Type B pancreatic cell (in vitro differentiated cells): ENCODE measurements at regions not wholly inside any gene's neighbourhood (a gene's known extent, or its start where the extent isn't known, plus 50 kb on each side); places are given as distances from the start of the nearest gene placed in this dataset.

Experiments
- DNase-seq: peaks from one replicate; pipeline ENCODE4 v3.0.0; 2021; ENCODE audit warnings: mixed read lengths; ENCODE audit not compliant: unreplicated experiment; ENCODE audit errors: extremely low spot score
- H3K27ac Mint-ChIP-seq: 2 replicates; pipeline ENCODE4 v1.8.0; 2021; ENCODE audit warnings: mild to moderate bottlenecking, mixed read lengths
- H3K27me3 Mint-ChIP-seq: 2 replicates; pipeline ENCODE4 v1.8.0; 2021; ENCODE audit warnings: mixed read lengths
- H3K36me3 Mint-ChIP-seq: 2 replicates; pipeline ENCODE4 v1.8.0; 2021; ENCODE audit warnings: mixed read lengths
- H3K4me1 Mint-ChIP-seq: one replicate; pipeline ENCODE4 v1.8.0; 2021; ENCODE audit warnings: mixed read lengths; ENCODE audit not compliant: unreplicated experiment
- H3K4me3 Mint-ChIP-seq: 2 replicates; pipeline ENCODE4 v1.8.0; 2021; ENCODE audit warnings: mild to moderate bottlenecking, mixed read lengths
- H3K9me3 Mint-ChIP-seq: 2 replicates; pipeline ENCODE4 v1.8.0; 2021; ENCODE audit warnings: mixed read lengths
- TF ChIP-seq, protein P1 (sequence below): fragments of 200-600 bp; sonication (generic); conservative IDR thresholded peaks from 2 replicates; pipeline ENCODE4 v1.5.0; 2021; ENCODE audit warnings: antibody characterized with exemption, mild to moderate bottlenecking

GRCh38 chr1:100628631-100629081 lies 90.7 kb downstream of the GPR88 start:
- TF ChIP-seq, protein P1, sequence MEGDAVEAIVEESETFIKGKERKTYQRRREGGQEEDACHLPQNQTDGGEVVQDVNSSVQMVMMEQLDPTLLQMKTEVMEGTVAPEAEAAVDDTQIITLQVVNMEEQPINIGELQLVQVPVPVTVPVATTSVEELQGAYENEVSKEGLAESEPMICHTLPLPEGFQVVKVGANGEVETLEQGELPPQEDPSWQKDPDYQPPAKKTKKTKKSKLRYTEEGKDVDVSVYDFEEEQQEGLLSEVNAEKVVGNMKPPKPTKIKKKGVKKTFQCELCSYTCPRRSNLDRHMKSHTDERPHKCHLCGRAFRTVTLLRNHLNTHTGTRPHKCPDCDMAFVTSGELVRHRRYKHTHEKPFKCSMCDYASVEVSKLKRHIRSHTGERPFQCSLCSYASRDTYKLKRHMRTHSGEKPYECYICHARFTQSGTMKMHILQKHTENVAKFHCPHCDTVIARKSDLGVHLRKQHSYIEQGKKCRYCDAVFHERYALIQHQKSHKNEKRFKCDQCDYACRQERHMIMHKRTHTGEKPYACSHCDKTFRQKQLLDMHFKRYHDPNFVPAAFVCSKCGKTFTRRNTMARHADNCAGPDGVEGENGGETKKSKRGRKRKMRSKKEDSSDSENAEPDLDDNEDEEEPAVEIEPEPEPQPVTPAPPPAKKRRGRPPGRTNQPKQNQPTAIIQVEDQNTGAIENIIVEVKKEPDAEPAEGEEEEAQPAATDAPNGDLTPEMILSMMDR, result no peak
- Mint-ChIP-seq H3K4me3 (no peak overlapping the region), H3K36me3 (no peaks in the 10 kb centered on the region), H3K27me3 (no peaks in the 10 kb centered on the region), H3K27ac (no peak overlapping the region), H3K9me3 (no peaks in the 10 kb centered on the region), H3K4me1 (peaks cover 17% of the 10 kb centered on the region)
- no peak for DNase-seq

- Mint-ChIP-seq H3K9me3 (no peaks in the 10 kb centered on the region), H3K4me3 (no peak overlapping the region), H3K36me3 (no peaks in the 10 kb centered on the region), H3K27ac (no peak overlapping the region), H3K4me1 (peaks cover 11% of the 10 kb centered on the region), H3K27me3 (no peaks in the 10 kb centered on the region)
- DNase-seq, result no peak
- TF ChIP-seq, protein P1, result no peak
Observed at GRCh38 chr1:100629391-100629790, 90.2 kb upstream of the VCAM1 start.

GRCh38 chr1:100631015-100631551 lies 88.5 kb upstream of the VCAM1 start:
- DNase-seq, result no peak
- H3K27ac Mint-ChIP-seq, result no peak overlapping the region
- H3K4me1 Mint-ChIP-seq, result peaks cover 5% of the 10 kb centered on the region
- H3K9me3 Mint-ChIP-seq, result peaks cover 4% of the 10 kb centered on the region
- no peaks in the 10 kb centered on the region for H3K27me3 Mint-ChIP-seq
- H3K36me3 Mint-ChIP-seq, result no peaks in the 10 kb centered on the region
- TF ChIP-seq, protein P1, result no peak
- no peak overlapping the region for H3K4me3 Mint-ChIP-seq

GRCh38 chr1:100642826-100643225 lies 76.7 kb upstream of the VCAM1 start:
- Mint-ChIP-seq H3K27ac (no peak overlapping the region), H3K4me1 (peaks cover 8% of the 10 kb centered on the region), H3K36me3 (no peaks in the 10 kb centered on the region), H3K9me3 (no peaks in the 10 kb centered on the region), H3K27me3 (no peaks in the 10 kb centered on the region), H3K4me3 (no peak overlapping the region)
- TF ChIP-seq, protein P1, result no peak
- DNase-seq, result no peak

GRCh38 chr1:100643471-100644196 lies 75.9 kb upstream of the VCAM1 start:
- no peak overlapping the region for H3K27ac Mint-ChIP-seq

More at GRCh38 chr1:100643471-100644196, 75.9 kb upstream of the VCAM1 start:
- no peak overlapping the region for H3K4me3 Mint-ChIP-seq
- no peak for DNase-seq
- TF ChIP-seq, protein P1, result no peak
- H3K36me3 Mint-ChIP-seq, result no peaks in the 10 kb centered on the region
- peaks cover 8% of the 10 kb centered on the region for H3K4me1 Mint-ChIP-seq
- H3K9me3 Mint-ChIP-seq, result no peaks in the 10 kb centered on the region
- H3K27me3 Mint-ChIP-seq, result no peaks in the 10 kb centered on the region
